ENCODE measurements at regions not wholly inside any gene's neighbourhood (a gene's known extent, or its start where the extent isn't known, plus 50 kb on each side); places are given as distances from the start of the nearest gene placed in this dataset.

DNA sequence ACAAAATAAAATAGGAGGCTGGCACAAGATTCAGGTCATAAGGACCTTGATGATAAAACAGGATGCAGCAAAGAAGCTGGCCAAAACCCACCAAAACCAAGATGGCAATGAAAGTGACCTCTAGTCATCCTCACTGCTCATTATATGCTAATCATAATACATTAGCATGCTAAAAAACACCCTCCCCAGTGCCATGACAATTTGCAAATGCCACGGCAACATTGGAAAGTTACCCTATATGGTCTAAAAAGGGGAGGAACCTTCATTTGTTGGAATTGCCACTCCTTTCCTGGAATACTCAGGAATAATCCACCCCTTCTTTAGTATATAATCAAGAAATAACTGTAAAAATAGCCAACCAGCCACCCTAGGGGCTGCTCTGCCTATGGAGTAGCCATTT, 108.8 kb upstream of the GRIK1 start:
- TF ChIP-seq, protein P1, sequence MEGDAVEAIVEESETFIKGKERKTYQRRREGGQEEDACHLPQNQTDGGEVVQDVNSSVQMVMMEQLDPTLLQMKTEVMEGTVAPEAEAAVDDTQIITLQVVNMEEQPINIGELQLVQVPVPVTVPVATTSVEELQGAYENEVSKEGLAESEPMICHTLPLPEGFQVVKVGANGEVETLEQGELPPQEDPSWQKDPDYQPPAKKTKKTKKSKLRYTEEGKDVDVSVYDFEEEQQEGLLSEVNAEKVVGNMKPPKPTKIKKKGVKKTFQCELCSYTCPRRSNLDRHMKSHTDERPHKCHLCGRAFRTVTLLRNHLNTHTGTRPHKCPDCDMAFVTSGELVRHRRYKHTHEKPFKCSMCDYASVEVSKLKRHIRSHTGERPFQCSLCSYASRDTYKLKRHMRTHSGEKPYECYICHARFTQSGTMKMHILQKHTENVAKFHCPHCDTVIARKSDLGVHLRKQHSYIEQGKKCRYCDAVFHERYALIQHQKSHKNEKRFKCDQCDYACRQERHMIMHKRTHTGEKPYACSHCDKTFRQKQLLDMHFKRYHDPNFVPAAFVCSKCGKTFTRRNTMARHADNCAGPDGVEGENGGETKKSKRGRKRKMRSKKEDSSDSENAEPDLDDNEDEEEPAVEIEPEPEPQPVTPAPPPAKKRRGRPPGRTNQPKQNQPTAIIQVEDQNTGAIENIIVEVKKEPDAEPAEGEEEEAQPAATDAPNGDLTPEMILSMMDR (IDR thresholded peaks at IDR 0.05) = no peak
- TF ChIP-seq POLR2AphosphoS5 (IDR thresholded peaks at IDR 0.05) (no peak), POLR2A (IDR thresholded peaks at IDR 0.05) (no peak), EP300 (IDR thresholded peaks at IDR 0.05) (no peak)

Measured in gastroesophageal sphincter (tissue), 3 donors.